ENCODE measurements at regions not wholly inside any gene's neighbourhood (a gene's known extent, or its start where the extent isn't known, plus 50 kb on each side); places are given as distances from the start of the nearest gene placed in this dataset.

- Mint-ChIP-seq H3K27me3 (no peaks in the 10 kb centered on the region), H3K4me1 (ENCODE audit: low read depth) (peaks cover 7% of the 10 kb centered on the region), H3K36me3 (ENCODE audit: insufficient read depth) (no peaks in the 10 kb centered on the region), H3K27ac (no peak overlapping the region), H3K9me3 (ENCODE audit: low read depth) (peaks cover 3% of the 10 kb centered on the region), H3K4me3 (ENCODE audit: low read depth) (no peak overlapping the region)
- no peak for DNase-seq (ENCODE audit: low spot score, unreplicated experiment)
- TF ChIP-seq, protein P1, sequence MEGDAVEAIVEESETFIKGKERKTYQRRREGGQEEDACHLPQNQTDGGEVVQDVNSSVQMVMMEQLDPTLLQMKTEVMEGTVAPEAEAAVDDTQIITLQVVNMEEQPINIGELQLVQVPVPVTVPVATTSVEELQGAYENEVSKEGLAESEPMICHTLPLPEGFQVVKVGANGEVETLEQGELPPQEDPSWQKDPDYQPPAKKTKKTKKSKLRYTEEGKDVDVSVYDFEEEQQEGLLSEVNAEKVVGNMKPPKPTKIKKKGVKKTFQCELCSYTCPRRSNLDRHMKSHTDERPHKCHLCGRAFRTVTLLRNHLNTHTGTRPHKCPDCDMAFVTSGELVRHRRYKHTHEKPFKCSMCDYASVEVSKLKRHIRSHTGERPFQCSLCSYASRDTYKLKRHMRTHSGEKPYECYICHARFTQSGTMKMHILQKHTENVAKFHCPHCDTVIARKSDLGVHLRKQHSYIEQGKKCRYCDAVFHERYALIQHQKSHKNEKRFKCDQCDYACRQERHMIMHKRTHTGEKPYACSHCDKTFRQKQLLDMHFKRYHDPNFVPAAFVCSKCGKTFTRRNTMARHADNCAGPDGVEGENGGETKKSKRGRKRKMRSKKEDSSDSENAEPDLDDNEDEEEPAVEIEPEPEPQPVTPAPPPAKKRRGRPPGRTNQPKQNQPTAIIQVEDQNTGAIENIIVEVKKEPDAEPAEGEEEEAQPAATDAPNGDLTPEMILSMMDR (IDR thresholded peaks at IDR 0.05; ENCODE audit: unreplicated experiment), result no peak
Observed at GRCh38 chr2:78780256-78780655, 245.2 kb upstream of the REG3G start.

GRCh38 chr2:78780864-78781583 is 244.5 kb upstream of the REG3G start:
- TF ChIP-seq, protein P1 (IDR thresholded peaks at IDR 0.05; ENCODE audit: unreplicated experiment), result no peak
- H3K4me1 Mint-ChIP-seq (ENCODE audit: low read depth), result peaks cover 7% of the 10 kb centered on the region
- no peak overlapping the region for H3K27ac Mint-ChIP-seq
- no peak overlapping the region for H3K4me3 Mint-ChIP-seq (ENCODE audit: low read depth)
- H3K36me3 Mint-ChIP-seq (ENCODE audit: insufficient read depth), result no peaks in the 10 kb centered on the region
- no peak for DNase-seq (ENCODE audit: low spot score, unreplicated experiment)
- H3K9me3 Mint-ChIP-seq (ENCODE audit: low read depth), result peaks cover 3% of the 10 kb centered on the region
- H3K27me3 Mint-ChIP-seq, result no peaks in the 10 kb centered on the region

DNA sequence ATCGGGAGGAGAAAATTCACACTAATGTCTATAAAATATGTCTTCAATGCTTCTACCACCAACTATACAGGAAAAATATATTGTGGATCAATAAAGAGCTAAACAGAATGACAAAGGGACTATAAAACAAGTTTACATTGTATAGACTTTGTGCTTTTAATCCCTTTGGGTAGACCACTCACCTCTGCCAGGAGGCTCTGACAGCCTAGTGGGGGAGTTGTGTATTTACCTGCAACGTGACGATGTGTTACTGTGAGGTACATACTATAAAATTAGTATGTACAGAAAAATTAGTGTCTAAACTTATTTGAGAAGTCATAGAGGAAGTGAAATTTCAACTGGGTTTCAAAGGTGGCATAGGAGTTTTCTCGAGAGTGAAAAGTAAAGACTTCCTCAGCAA is 243.3 kb upstream of the REG3G start:
- Mint-ChIP-seq H3K4me1 (ENCODE audit: low read depth) (peaks cover 7% of the 10 kb centered on the region), H3K4me3 (ENCODE audit: low read depth) (no peak overlapping the region), H3K9me3 (ENCODE audit: low read depth) (peaks cover 3% of the 10 kb centered on the region), H3K36me3 (ENCODE audit: insufficient read depth) (no peaks in the 10 kb centered on the region), H3K27me3 (no peaks in the 10 kb centered on the region), H3K27ac (no peak overlapping the region)
- TF ChIP-seq, protein P1 (IDR thresholded peaks at IDR 0.05; ENCODE audit: unreplicated experiment), result peak; percentile 38
- DNase-seq (ENCODE audit: low spot score, unreplicated experiment), result no peak

DNA sequence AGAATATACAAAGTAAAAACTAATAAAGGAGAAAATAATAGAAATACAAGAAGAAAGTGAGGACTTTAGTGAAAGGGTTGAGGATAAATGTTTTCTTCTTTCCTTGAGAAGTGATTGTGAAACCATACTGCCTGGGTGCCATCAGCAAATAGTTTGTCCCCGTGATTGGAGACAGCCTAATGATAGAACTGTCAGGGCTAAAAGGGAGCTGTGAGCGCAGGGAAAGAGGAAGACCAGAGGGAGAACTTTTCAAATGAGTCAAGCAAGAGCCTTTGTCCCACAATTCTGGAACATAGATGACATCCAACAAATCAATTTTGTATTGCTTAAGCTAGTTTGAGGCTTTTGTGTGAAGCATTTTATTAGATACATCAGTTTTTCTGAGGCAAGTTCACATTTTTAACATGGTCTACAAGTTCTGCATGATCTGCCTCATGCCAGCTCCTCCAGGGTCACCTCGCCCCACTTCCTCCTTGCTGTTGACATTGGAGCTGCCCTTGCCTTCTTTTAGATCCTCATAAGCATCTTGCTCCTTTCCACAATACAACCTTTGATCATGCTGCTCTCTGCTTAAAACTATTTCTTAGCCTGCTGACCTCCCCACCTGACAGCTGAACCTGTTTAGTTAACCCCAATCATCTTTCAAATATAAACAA is 213.4 kb upstream of the REG3G start:
- no peak for DNase-seq (ENCODE audit: low spot score, unreplicated experiment)
- TF ChIP-seq, protein P1 (IDR thresholded peaks at IDR 0.05; ENCODE audit: unreplicated experiment), result no peak
- H3K4me1 Mint-ChIP-seq (ENCODE audit: low read depth), result peaks cover 3% of the 10 kb centered on the region
- no peak overlapping the region for H3K4me3 Mint-ChIP-seq (ENCODE audit: low read depth)
- H3K36me3 Mint-ChIP-seq (ENCODE audit: insufficient read depth), result no peaks in the 10 kb centered on the region
- H3K9me3 Mint-ChIP-seq (ENCODE audit: low read depth), result no peaks in the 10 kb centered on the region
- no peak overlapping the region for H3K27ac Mint-ChIP-seq
- no peaks in the 10 kb centered on the region for H3K27me3 Mint-ChIP-seq

DNA sequence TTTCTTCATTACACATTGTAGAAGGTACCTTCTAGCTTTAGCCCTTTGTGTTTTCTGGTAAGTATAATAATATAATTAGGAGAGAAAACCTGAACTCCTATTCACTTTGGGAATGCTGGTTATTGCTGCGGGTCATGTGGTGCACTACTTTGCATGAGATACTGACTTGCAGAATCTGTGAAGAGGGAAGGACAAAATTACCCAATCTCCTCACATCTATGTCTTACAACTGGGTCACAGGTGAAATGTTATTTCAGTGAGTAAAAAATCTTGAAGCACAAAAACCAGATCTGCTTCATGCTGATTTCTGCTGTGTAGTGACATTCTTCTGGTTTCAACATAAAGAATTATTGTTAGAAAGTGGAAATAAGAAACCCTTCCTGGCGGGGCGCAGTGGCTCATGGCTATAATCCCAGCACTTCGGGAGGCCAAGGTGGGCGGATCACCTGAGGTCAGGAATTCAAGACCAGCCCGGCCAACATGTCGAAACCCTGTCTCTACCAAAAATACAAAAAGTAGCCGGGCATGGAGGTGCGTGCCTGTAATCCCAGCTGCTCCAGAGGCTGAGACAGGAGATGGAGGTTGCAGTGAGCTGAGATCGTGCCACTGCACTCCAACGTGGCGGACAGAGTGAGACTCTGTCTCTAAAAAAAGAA is 211.0 kb upstream of the REG3G start:
- TF ChIP-seq, protein P1 (IDR thresholded peaks at IDR 0.05; ENCODE audit: unreplicated experiment), result no peak
- H3K4me1 Mint-ChIP-seq (ENCODE audit: low read depth), result peaks cover 3% of the 10 kb centered on the region
- DNase-seq (ENCODE audit: low spot score, unreplicated experiment), result no peak
- no peaks in the 10 kb centered on the region for H3K27me3 Mint-ChIP-seq
- H3K36me3 Mint-ChIP-seq (ENCODE audit: insufficient read depth), result no peaks in the 10 kb centered on the region
- H3K9me3 Mint-ChIP-seq (ENCODE audit: low read depth), result no peaks in the 10 kb centered on the region
- no peak overlapping the region for H3K27ac Mint-ChIP-seq
- no peak overlapping the region for H3K4me3 Mint-ChIP-seq (ENCODE audit: low read depth)
